Kidney (tissue), 13 donors: ENCODE measurements at regions not wholly inside any gene's neighbourhood (a gene's known extent, or its start where the extent isn't known, plus 50 kb on each side); places are given as distances from the start of the nearest gene placed in this dataset.

Experiments used
- DNase-seq, 5 donors: peaks; one replicate each; pipeline ENCODE4 v3.0.0-alpha.2; 2013 to 2020
- FAIRE-seq: peaks from 2 replicates; lab custom pipeline; 2012; peaks lifted over from hg19 to GRCh38; lab: Jason Lieb, UNC
- H3K27ac ChIP-seq, 2 donors: one replicate each; pipeline ENCODE4 v1.7.0; 2013; ENCODE audit warnings: low read depth in 2 of 2, low read length in 2 of 2, inconsistent platforms in 1 of 2
- H3K27me3 ChIP-seq: one replicate; pipeline ENCODE4 v1.7.1; 2013; ENCODE audit warnings: low read length, inconsistent platforms; ENCODE audit not compliant: control insufficient read depth, insufficient read depth
- H3K36me3 ChIP-seq, 3 donors: one replicate each; pipeline versions ENCODE4 v1.7.0 to v1.7.1; 2013; ENCODE audit warnings: low read length in 3 of 3, control low read depth in 1 of 3, inconsistent platforms in 1 of 3; ENCODE audit not compliant: insufficient read depth in 3 of 3, control insufficient read depth in 2 of 3
- H3K4me1 ChIP-seq, 3 donors: one replicate each; pipeline versions ENCODE4 v1.7.0 to v1.7.1; 2013; ENCODE audit warnings: low read length in 3 of 3, inconsistent platforms in 1 of 3, low read depth in 1 of 3; ENCODE audit not compliant: control insufficient read depth in 2 of 3, insufficient read depth in 2 of 3
- H3K4me3 ChIP-seq, 3 donors: one replicate each; pipeline versions ENCODE4 v1.7.0 to v1.8.1; 2013; ENCODE audit warnings: low read length in 3 of 3, control low read depth in 1 of 3, inconsistent platforms in 1 of 3
- H3K9ac ChIP-seq, 3 donors: one replicate each; pipeline versions ENCODE4 v1.7.0 to v1.7.1; 2013; ENCODE audit warnings: low read length in 3 of 3, control low read depth in 1 of 3, inconsistent platforms in 1 of 3
- H3K9me3 ChIP-seq, 3 donors: one replicate each; pipeline versions ENCODE4 v1.7.0 to v1.7.1; 2013; ENCODE audit warnings: low read length in 3 of 3, control low read depth in 1 of 3, inconsistent platforms in 1 of 3; ENCODE audit not compliant: control insufficient read depth in 2 of 3, insufficient read depth in 1 of 3
- CTCF ChIP-seq: IDR thresholded peaks from 3 replicates; pipeline ENCODE4 v1.5.1; 2012; ENCODE audit warnings: mild to moderate bottlenecking, moderate library complexity, borderline replicate concordance; ENCODE audit not compliant: insufficient read depth; ENCODE audit errors: extremely low read depth
- intact Hi-C: fragments of 100-400 bp; cut with DNase I; formaldehyde crosslinking; loops from one replicate; pipeline ENCODE4 v1.11.1; 2022
- donor health status: control.
- donor health status: control.
- donor health status: control.
- donor health status: control.
- donor health status: control.
- donor health status: DM: yes; HTN: yes; CAD: no.
- donor health status: Normal renal cell carcinoma (clear cell type).

GRCh38 chr12:58277231-58277630 lies 335.9 kb downstream of the ATP23 start:
- intact Hi-C loops: no loop called here
- no peaks in the 10 kb centered on the region for H3K27me3 ChIP-seq
- no peak for FAIRE-seq
- no peak overlapping the region for H3K4me3 ChIP-seq
- no peak for TF ChIP-seq CTCF
- H3K9me3 ChIP-seq: peaks cover 0 to 4% (median 0%) of the 10 kb centered on the region in 3 donors
- no peaks in the 10 kb centered on the region for H3K4me1 ChIP-seq
- DNase-seq: no peak
- H3K36me3 ChIP-seq: no peaks in the 10 kb centered on the region
- H3K9ac ChIP-seq: no peak overlapping the region
- no peak overlapping the region for H3K27ac ChIP-seq

- Histone ChIP-seq H3K27ac (no peak overlapping the region), H3K36me3 (no peaks in the 10 kb centered on the region), H3K4me1 (no peaks in the 10 kb centered on the region), H3K9me3 (peaks cover 0 to 4% (median 0%) of the 10 kb centered on the region in 3 donors), H3K27me3 (no peaks in the 10 kb centered on the region), H3K9ac (no peak overlapping the region), H3K4me3 (no peak overlapping the region)
- TF ChIP-seq CTCF: no peak
- FAIRE-seq (no peak), DNase-seq (no peak)
- intact Hi-C loops: no loop called here
These were observed 342.2 kb downstream of the ATP23 start for GRCh38 chr12:58283553-58283952.

DNA sequence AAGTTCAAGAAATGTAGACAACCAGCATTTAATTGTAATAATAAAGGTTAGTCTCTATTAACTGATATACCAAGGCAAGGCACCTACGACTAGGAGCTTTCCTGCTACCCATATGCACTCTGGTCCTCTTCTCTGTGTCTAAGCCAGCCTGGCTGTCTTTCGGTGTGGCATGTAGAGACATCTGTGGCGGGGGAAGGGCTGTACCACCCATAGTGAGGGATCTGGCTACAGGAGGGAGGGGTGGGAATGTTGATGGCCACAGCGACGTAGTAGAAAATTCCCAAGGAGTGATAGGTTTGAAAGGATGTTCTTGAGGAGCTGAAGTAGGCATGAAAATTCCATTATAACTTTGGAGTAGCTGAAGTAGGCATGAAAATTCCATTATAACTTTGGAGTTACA lies 344.2 kb downstream of the ATP23 start:
- H3K36me3 ChIP-seq: no peaks in the 10 kb centered on the region

More for the DNA sequence above, 344.2 kb downstream of the ATP23 start:
- Histone ChIP-seq H3K9ac (no peak overlapping the region), H3K27ac (no peak overlapping the region), H3K4me1 (no peaks in the 10 kb centered on the region), H3K27me3 (no peaks in the 10 kb centered on the region), H3K4me3 (no peak overlapping the region), H3K9me3 (peaks cover 0 to 4% (median 0%) of the 10 kb centered on the region in 3 donors)
- intact Hi-C loops: no loop called here
- TF ChIP-seq CTCF: no peak
- FAIRE-seq (no peak), DNase-seq (no peak)
